Vagina (tissue), 2 donors: ENCODE measurements at regions not wholly inside any gene's neighbourhood (a gene's known extent, or its start where the extent isn't known, plus 50 kb on each side); places are given as distances from the start of the nearest gene placed in this dataset.

Experiments
- DNase-seq, 2 donors: peaks; one replicate each; pipeline ENCODE4 v3.0.0-alpha.2; 2017; ENCODE audit errors: extremely low spot score in 2 of 2
- H3K27ac ChIP-seq: fragments of 200-600 bp; sonication (generic); one replicate; pipeline ENCODE4 v1.5.1; 2019
- H3K27me3 ChIP-seq: fragments of 200-600 bp; sonication (generic); one replicate; pipeline ENCODE4 v1.5.1; 2019
- H3K36me3 ChIP-seq, 2 donors: fragments of 200-600 bp; sonication (generic); one replicate each; pipeline ENCODE4 v1.5.1; 2017 to 2019
- H3K4me1 ChIP-seq: fragments of 200-600 bp; sonication (generic); one replicate; pipeline ENCODE4 v1.5.1; 2019
- H3K4me3 ChIP-seq, 2 donors: fragments of 200-600 bp; sonication (generic); 1 replicate in 1 of 2; 2 replicates in 1 of 2; pipeline ENCODE4 v1.5.1; 2016 to 2019
- H3K9me3 ChIP-seq: fragments of 200-600 bp; sonication (generic); one replicate; pipeline ENCODE4 v1.5.1; 2019
- CTCF ChIP-seq, 3 experiments: fragments of 450-650 bp in 2 of 3; fragments of 200-600 bp in 1 of 3; sonication (generic) in 1 of 3; IDR thresholded peaks; one replicate each; pipeline ENCODE4 v1.5.1; 2017 to 2019; ENCODE audit warnings: antibody characterized with exemption in 3 of 3, mild to moderate bottlenecking in 2 of 3, moderate library complexity in 2 of 3
- POLR2A ChIP-seq, 2 donors: fragments of 450-650 bp; IDR thresholded peaks; one replicate each; pipeline ENCODE4 v1.6.1; 2017; ENCODE audit warnings: antibody characterized with exemption in 2 of 2, mild to moderate bottlenecking in 2 of 2, moderate library complexity in 2 of 2
- POLR2AphosphoS5 ChIP-seq, 2 donors: sonication (generic); formaldehyde crosslinking; IDR thresholded peaks; one replicate each; pipeline ENCODE4 v1.9.0; 2017; ENCODE audit warnings: antibody characterized with exemption in 2 of 2, mild to moderate bottlenecking in 2 of 2, low read depth in 1 of 2; ENCODE audit not compliant: insufficient read depth in 1 of 2
- intact Hi-C: fragments of 100-400 bp; cut with DNase I; formaldehyde crosslinking; loops from one replicate; pipeline ENCODE4 v1.15.1; 2023

DNA sequence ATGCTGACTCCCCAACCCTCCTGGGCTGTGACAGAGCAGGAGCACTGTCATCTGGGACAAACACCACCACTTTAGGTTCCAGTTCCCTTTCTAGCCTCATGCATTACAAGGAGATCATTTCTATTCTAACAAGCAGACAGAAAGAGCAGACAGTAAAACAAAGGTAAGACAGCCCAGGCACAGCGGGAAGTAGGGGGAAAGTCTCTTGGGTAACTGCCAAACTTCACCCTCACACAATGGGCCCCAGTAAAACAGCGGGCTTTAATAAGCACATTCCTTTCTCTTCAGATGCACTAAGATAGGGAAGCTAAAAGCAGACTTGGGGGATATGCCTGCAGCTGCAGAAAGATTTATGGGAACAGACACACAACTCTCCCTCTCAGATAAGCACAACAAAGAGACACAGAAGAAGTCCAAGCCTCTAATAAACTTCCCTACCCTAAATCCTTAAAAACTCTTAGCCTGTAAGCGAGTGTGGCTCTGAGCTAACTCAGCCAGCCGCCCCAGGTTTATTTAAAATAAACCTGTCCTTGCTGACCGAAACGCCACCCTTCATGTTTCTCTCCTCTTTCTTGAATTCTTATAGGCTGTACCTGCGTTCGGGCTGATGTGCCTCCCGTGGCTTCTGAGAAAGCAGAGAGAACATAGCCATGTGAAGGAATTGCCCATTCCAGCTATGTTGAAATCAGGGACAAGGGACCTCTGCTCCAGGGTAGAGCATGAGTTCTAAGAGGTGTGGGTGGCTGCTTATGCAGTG lies 726.8 kb upstream of the DDX18 start:
- no peak for DNase-seq
- Histone ChIP-seq H3K4me3 (no peak overlapping the region), H3K36me3 (no peaks in the 10 kb centered on the region), H3K27me3 (no peaks in the 10 kb centered on the region), H3K9me3 (no peaks in the 10 kb centered on the region), H3K27ac (no peak overlapping the region), H3K4me1 (no peaks in the 10 kb centered on the region)
- intact Hi-C loops = no loop called here
- no peak for TF ChIP-seq POLR2A (IDR thresholded peaks at IDR 0.05)
- no peak for TF ChIP-seq POLR2AphosphoS5 (IDR thresholded peaks at IDR 0.05; ENCODE audit: insufficient read depth in 1 of 2, low read depth in 1 of 2)
- TF ChIP-seq CTCF (IDR thresholded peaks at IDR 0.05) = no peak

DNA sequence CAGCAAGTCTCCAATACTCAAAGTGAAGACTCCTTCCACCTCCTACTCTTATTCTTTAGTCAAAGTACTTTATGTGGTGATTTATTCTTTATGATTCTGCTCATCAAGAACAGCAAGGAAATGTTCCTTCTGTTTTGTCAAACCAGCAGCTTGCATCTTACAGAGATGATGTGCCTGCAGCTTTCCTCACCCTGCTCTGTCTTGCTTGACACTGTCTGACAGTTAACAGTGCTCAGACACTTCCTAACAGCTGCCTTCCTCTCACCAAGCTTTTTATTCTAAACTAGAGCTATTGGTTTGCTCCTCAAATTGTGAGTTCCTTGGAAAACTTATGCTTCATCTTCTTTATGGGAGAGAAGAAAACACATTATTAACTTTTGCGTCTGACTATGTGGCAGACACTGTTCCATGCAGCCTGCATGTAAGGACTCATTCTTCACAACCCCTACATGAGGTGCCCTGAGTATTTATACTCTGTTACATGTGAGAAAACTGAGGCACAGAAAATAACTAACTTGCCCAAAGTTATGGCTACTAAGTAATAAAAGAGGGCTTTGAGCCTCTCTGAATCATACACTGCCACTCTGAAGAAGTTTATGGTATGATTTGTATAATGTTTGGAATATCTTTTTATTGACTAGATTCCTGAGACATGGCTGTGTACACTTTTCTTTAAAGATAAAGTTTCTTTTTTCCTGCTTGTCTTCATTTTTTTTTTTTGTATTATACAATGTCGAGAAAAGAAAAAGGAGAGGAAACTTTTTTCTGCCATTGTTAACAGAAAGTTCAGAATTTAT lies 723.3 kb upstream of the DDX18 start:
- no peak overlapping the region for H3K4me3 ChIP-seq
- no peak for TF ChIP-seq POLR2AphosphoS5 (IDR thresholded peaks at IDR 0.05; ENCODE audit: insufficient read depth in 1 of 2, low read depth in 1 of 2)
- no peak for TF ChIP-seq POLR2A (IDR thresholded peaks at IDR 0.05)
- TF ChIP-seq CTCF (IDR thresholded peaks at IDR 0.05) = no peak
- intact Hi-C loops = no loop called here

DNA sequence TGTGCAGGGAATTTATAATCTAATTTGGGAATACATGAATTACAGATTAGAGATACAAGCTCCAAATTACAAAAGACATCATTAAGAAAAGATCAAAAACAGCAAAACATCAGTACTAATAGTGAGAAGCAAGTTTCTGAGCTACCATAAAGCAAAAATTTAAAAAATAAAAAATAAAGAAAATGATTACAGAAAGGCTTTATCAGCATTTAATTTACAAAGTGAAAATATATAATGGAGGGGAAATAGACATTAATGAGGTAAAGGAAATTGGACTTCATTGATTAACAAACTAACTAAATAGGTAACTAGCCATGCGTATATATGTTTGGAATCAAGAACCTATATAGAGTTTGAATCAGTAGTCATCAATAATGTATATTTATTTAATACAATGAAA lies 712.9 kb upstream of the DDX18 start:
- Histone ChIP-seq H3K4me3 (no peak overlapping the region), H3K4me1 (no peaks in the 10 kb centered on the region), H3K9me3 (no peaks in the 10 kb centered on the region), H3K27me3 (no peaks in the 10 kb centered on the region), H3K36me3 (no peaks in the 10 kb centered on the region), H3K27ac (no peak overlapping the region)
- intact Hi-C loops = no loop called here
- no peak for TF ChIP-seq CTCF (IDR thresholded peaks at IDR 0.05)
- no peak for TF ChIP-seq POLR2AphosphoS5 (IDR thresholded peaks at IDR 0.05; ENCODE audit: insufficient read depth in 1 of 2, low read depth in 1 of 2)
- TF ChIP-seq POLR2A (IDR thresholded peaks at IDR 0.05) = no peak
- DNase-seq = no peak

More for the DNA sequence above, 723.3 kb upstream of the DDX18 start:
- Histone ChIP-seq H3K9me3 (no peaks in the 10 kb centered on the region), H3K27me3 (no peaks in the 10 kb centered on the region), H3K36me3 (no peaks in the 10 kb centered on the region), H3K27ac (no peak overlapping the region), H3K4me1 (no peaks in the 10 kb centered on the region)
- no peak for DNase-seq

DNA sequence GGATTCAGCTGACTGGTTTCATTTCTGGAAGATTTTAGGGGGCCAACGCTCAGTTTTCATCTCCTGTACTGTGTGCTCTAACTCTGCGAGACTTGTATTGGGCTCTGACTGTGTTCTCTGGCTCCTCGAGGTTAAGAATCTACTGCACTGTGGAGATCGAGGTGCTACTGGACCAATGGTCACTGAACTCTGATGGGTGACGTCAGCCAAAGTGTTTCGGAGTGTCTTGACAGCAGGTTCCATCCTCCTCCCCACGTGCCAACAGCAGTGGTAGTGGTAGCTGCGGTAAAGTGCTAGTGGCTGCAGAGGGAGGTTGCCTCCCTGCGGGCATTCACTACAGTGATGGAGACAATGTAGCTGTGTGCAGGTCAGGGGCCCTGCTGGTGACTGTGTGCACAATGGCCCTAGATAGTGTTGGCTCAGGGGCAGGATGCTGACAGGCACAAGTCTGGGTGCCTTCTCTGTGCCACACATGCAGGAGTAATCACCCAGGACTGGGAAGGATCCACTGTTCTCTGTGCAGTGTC lies 705.7 kb upstream of the DDX18 start:
- intact Hi-C loops = no loop called here
- H3K36me3 ChIP-seq = no peaks in the 10 kb centered on the region

More for the DNA sequence above, 705.7 kb upstream of the DDX18 start:
- TF ChIP-seq CTCF (IDR thresholded peaks at IDR 0.05) = no peak
- TF ChIP-seq POLR2AphosphoS5 (IDR thresholded peaks at IDR 0.05; ENCODE audit: insufficient read depth in 1 of 2, low read depth in 1 of 2) = no peak
- no peak for TF ChIP-seq POLR2A (IDR thresholded peaks at IDR 0.05)
- DNase-seq = no peak
- Histone ChIP-seq H3K4me1 (no peaks in the 10 kb centered on the region), H3K9me3 (no peaks in the 10 kb centered on the region), H3K4me3 (no peak overlapping the region), H3K27me3 (no peaks in the 10 kb centered on the region), H3K27ac (no peak overlapping the region)
